ENCODE measurements at regions not wholly inside any gene's neighbourhood (a gene's known extent, or its start where the extent isn't known, plus 50 kb on each side); places are given as distances from the start of the nearest gene placed in this dataset.
A peak's percentile ranks its signal among the peaks of the same experiment; 100 is the strongest.

- TF ChIP-seq, protein P1, sequence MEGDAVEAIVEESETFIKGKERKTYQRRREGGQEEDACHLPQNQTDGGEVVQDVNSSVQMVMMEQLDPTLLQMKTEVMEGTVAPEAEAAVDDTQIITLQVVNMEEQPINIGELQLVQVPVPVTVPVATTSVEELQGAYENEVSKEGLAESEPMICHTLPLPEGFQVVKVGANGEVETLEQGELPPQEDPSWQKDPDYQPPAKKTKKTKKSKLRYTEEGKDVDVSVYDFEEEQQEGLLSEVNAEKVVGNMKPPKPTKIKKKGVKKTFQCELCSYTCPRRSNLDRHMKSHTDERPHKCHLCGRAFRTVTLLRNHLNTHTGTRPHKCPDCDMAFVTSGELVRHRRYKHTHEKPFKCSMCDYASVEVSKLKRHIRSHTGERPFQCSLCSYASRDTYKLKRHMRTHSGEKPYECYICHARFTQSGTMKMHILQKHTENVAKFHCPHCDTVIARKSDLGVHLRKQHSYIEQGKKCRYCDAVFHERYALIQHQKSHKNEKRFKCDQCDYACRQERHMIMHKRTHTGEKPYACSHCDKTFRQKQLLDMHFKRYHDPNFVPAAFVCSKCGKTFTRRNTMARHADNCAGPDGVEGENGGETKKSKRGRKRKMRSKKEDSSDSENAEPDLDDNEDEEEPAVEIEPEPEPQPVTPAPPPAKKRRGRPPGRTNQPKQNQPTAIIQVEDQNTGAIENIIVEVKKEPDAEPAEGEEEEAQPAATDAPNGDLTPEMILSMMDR (IDR thresholded peaks at IDR 0.05), result no peak
- peaks cover 5% of the 10 kb centered on the region for H3K27me3 Mint-ChIP-seq (ENCODE audit: unreplicated experiment)
- H3K9me3 Mint-ChIP-seq (ENCODE audit: unreplicated experiment), result no peaks in the 10 kb centered on the region
- peak overlapping the region; percentile 78 for H3K27ac Mint-ChIP-seq (ENCODE audit: unreplicated experiment)
- DNase-seq (ENCODE audit: extremely low spot score, unreplicated experiment), result peak; percentile 90
- H3K36me3 Mint-ChIP-seq (ENCODE audit: unreplicated experiment), result no peaks in the 10 kb centered on the region
- H3K4me1 Mint-ChIP-seq (ENCODE audit: unreplicated experiment), result peaks cover 20% of the 10 kb centered on the region
- H3K4me3 Mint-ChIP-seq (ENCODE audit: unreplicated experiment), result no peak overlapping the region
Measured at GRCh38 chr2:9744256-9745004, 98.8 kb upstream of the TAF1B start.

GRCh38 chr2:9745153-9745899 lies 97.9 kb upstream of the TAF1B start:
- no peaks in the 10 kb centered on the region for H3K36me3 Mint-ChIP-seq (ENCODE audit: unreplicated experiment)
- H3K27ac Mint-ChIP-seq (ENCODE audit: unreplicated experiment), result no peak overlapping the region
- H3K27me3 Mint-ChIP-seq (ENCODE audit: unreplicated experiment), result peaks cover 5% of the 10 kb centered on the region
- H3K4me3 Mint-ChIP-seq (ENCODE audit: unreplicated experiment), result no peak overlapping the region
- no peak for DNase-seq (ENCODE audit: extremely low spot score, unreplicated experiment)
- TF ChIP-seq, protein P1 (IDR thresholded peaks at IDR 0.05), result no peak
- H3K9me3 Mint-ChIP-seq (ENCODE audit: unreplicated experiment), result no peaks in the 10 kb centered on the region
- peaks cover 20% of the 10 kb centered on the region for H3K4me1 Mint-ChIP-seq (ENCODE audit: unreplicated experiment)

DNA sequence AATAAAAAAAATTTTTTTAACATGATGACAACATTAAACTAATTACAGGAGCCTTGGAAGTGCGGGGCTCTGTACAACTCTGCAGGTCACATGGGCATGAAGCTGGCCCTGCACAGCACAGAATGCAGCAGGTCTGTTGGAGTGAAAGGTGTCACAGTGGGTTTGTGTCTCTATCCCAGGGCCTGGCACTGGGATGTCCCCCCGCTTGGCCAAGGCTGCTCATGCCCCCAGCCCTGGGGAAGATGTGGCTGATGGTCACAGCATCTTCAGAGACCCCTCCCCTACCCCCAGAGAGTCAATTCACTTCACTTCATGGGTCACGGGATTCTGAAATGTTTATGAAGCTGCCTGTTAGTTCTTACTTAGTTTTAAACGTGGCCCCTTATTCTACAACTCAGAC lies 95.9 kb upstream of the TAF1B start:
- no peaks in the 10 kb centered on the region for H3K36me3 Mint-ChIP-seq (ENCODE audit: unreplicated experiment)
- H3K27me3 Mint-ChIP-seq (ENCODE audit: unreplicated experiment), result no peaks in the 10 kb centered on the region
- TF ChIP-seq, protein P1 (IDR thresholded peaks at IDR 0.05), result no peak
- H3K4me1 Mint-ChIP-seq (ENCODE audit: unreplicated experiment), result peaks cover 20% of the 10 kb centered on the region
- no peak overlapping the region for H3K27ac Mint-ChIP-seq (ENCODE audit: unreplicated experiment)
- DNase-seq (ENCODE audit: extremely low spot score, unreplicated experiment), result no peak
- no peak overlapping the region for H3K4me3 Mint-ChIP-seq (ENCODE audit: unreplicated experiment)
- no peaks in the 10 kb centered on the region for H3K9me3 Mint-ChIP-seq (ENCODE audit: unreplicated experiment)

DNA sequence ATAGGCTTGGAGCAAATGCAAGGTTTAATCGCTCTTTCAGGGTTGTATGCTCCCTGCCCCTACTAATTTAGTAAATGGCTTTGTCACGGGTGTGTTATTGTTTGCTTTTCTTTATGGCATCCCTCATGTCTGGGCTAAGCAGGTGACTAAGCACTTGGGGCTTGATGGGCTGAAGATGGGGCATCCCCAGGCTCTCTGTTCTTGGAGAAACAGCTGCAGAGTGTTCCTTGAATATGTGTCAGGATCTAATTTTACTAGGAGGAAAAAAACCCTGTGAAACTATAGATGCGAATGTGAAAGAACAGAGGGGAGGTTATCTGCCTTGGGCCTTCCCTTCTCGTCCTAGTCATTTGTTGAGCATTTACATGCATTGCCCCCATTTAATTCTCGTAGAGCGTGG lies 94.7 kb upstream of the TAF1B start:
- TF ChIP-seq, protein P1 (IDR thresholded peaks at IDR 0.05), result no peak
- H3K27me3 Mint-ChIP-seq (ENCODE audit: unreplicated experiment), result peaks cover 3% of the 10 kb centered on the region
- H3K27ac Mint-ChIP-seq (ENCODE audit: unreplicated experiment), result no peak overlapping the region
- no peaks in the 10 kb centered on the region for H3K9me3 Mint-ChIP-seq (ENCODE audit: unreplicated experiment)
- no peaks in the 10 kb centered on the region for H3K36me3 Mint-ChIP-seq (ENCODE audit: unreplicated experiment)
- no peak for DNase-seq (ENCODE audit: extremely low spot score, unreplicated experiment)
- H3K4me1 Mint-ChIP-seq (ENCODE audit: unreplicated experiment), result peaks cover 26% of the 10 kb centered on the region
- H3K4me3 Mint-ChIP-seq (ENCODE audit: unreplicated experiment), result no peak overlapping the region

DNA sequence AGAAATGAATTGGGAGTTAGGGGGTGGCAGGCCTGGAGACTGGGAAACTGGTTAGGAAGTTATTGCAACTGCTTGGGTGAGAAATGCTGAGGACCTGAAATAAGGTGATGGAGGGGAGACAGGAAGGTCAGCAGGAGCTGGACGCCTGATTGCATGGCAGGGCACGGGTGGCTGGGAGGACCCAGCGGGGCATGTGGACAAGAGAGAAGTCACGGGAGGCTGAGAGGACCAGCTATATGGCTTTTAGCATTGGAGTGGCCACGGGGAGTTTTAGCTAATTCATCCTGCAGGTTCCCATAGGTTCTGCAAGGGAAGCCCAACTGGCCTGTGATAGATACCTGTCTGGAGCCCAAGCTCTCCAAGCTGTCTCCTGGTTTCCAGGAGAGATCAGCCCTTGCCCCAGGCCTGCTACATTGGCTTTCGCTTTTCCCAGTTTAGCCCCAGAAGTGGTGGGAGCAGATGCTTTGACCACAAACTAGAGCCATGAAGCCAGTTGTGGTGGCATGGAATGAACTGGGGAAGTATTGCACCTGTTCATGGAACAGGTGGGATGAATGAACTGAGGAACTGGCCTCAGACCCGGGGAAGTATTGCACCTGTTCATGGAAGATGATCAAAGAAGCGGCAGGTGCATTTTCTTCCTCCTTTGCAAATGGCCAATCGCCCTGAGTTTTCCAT lies 93.6 kb upstream of the TAF1B start:
- Mint-ChIP-seq H3K27me3 (ENCODE audit: unreplicated experiment) (peaks cover 3% of the 10 kb centered on the region), H3K4me3 (ENCODE audit: unreplicated experiment) (no peak overlapping the region), H3K27ac (ENCODE audit: unreplicated experiment) (no peak overlapping the region), H3K36me3 (ENCODE audit: unreplicated experiment) (no peaks in the 10 kb centered on the region), H3K9me3 (ENCODE audit: unreplicated experiment) (no peaks in the 10 kb centered on the region), H3K4me1 (ENCODE audit: unreplicated experiment) (peaks cover 22% of the 10 kb centered on the region)
- TF ChIP-seq, protein P1 (IDR thresholded peaks at IDR 0.05), result no peak
- DNase-seq (ENCODE audit: extremely low spot score, unreplicated experiment), result no peak
